Stimulated activated naive CD4-positive, alpha-beta T cell (primary cell): ENCODE measurements at regions not wholly inside any gene's neighbourhood (a gene's known extent, or its start where the extent isn't known, plus 50 kb on each side); places are given as distances from the start of the nearest gene placed in this dataset.

Source experiments
- DNase-seq, 6 experiments: peaks; one replicate each; lab custom pipeline; 2025; lab: John Stamatoyannopoulos, UW

- no peak for DNase-seq
Measured at GRCh38 chr20:57763235-57763595, 53.4 kb upstream of the PMEPA1 start.

GRCh38 chr20:57762531-57763234, 52.9 kb upstream of the PMEPA1 start:
- no peak for DNase-seq

GRCh38 chr20:57761413-57761734, 51.6 kb upstream of the PMEPA1 start:
- no peak for DNase-seq

- DNase-seq: no peak
Measured at GRCh38 chr20:57760698-57761412, 51.0 kb upstream of the PMEPA1 start.

GRCh38 chr20:57759724-57760123, 49.9 kb upstream of the PMEPA1 start:
- no peak for DNase-seq
